SK-N-SH treated with all-trans-retinoic acid at 6 μM for 48 hours (cell line): ENCODE measurements at regions not wholly inside any gene's neighbourhood (a gene's known extent, or its start where the extent isn't known, plus 50 kb on each side); places are given as distances from the start of the nearest gene placed in this dataset.

Experiments used
- GLIS3 ChIP-seq: fragments of 250-450 bp; sonication (Bioruptor Pico); IDR thresholded peaks from 2 replicates; pipeline ENCODE4 v1.5.0; 2020; ENCODE audit warnings: mild to moderate bottlenecking, moderate library complexity
- OSR1 ChIP-seq: fragments of 250-450 bp; sonication (Bioruptor Pico); IDR thresholded peaks from 2 replicates; pipeline ENCODE4 v1.8.0; 2022; ENCODE audit warnings: moderate library complexity, mild to moderate bottlenecking, inconsistent platforms
- PPARA ChIP-seq: fragments of 250-450 bp; sonication (Bioruptor Pico); IDR thresholded peaks from 2 replicates; pipeline ENCODE4 v1.5.0; 2020; ENCODE audit warnings: mild to moderate bottlenecking, borderline replicate concordance
- RARB ChIP-seq: fragments of 250-450 bp; sonication (Bioruptor Pico); IDR thresholded peaks from 2 replicates; pipeline ENCODE4 v1.8.0; 2021; ENCODE audit warnings: mild to moderate bottlenecking, moderate library complexity
- TCF4 ChIP-seq: fragments of 250-450 bp; sonication (Bioruptor Pico); IDR thresholded peaks from 2 replicates; pipeline ENCODE4 v1.8.0; 2021; ENCODE audit warnings: mild to moderate bottlenecking, moderate library complexity, borderline replicate concordance
- ZFP3 ChIP-seq: fragments of 250-450 bp; sonication (Bioruptor Pico); IDR thresholded peaks from 2 replicates; pipeline ENCODE4 v1.5.0; 2020; ENCODE audit warnings: mild to moderate bottlenecking, moderate library complexity
- ZNF565 ChIP-seq: fragments of 450-650 bp; formaldehyde crosslinking; conservative IDR thresholded peaks from 2 replicates; pipeline ENCODE4 v1.5.0; 2020; ENCODE audit warnings: low read depth, mild to moderate bottlenecking, moderate library complexity
- TF ChIP-seq, protein P1 (sequence below): fragments of 250-450 bp; sonication (Bioruptor Pico); IDR thresholded peaks from 2 replicates; pipeline ENCODE4 v1.8.0; 2020; ENCODE audit warnings: mild to moderate bottlenecking, moderate library complexity, borderline replicate concordance
- TF ChIP-seq, protein P2 (sequence below): fragments of 250-450 bp; sonication (Bioruptor Pico); IDR thresholded peaks from 2 replicates; pipeline ENCODE4 v1.5.1; 2021; ENCODE audit warnings: mild to moderate bottlenecking, moderate library complexity

- no peak for TF ChIP-seq RARB (CRISPR knock-in tag)
- TF ChIP-seq PPARA (CRISPR knock-in tag): no peak
- no peak for TF ChIP-seq ZNF565
- no peak for TF ChIP-seq TCF4 (CRISPR knock-in tag)
- TF ChIP-seq, protein P1, sequence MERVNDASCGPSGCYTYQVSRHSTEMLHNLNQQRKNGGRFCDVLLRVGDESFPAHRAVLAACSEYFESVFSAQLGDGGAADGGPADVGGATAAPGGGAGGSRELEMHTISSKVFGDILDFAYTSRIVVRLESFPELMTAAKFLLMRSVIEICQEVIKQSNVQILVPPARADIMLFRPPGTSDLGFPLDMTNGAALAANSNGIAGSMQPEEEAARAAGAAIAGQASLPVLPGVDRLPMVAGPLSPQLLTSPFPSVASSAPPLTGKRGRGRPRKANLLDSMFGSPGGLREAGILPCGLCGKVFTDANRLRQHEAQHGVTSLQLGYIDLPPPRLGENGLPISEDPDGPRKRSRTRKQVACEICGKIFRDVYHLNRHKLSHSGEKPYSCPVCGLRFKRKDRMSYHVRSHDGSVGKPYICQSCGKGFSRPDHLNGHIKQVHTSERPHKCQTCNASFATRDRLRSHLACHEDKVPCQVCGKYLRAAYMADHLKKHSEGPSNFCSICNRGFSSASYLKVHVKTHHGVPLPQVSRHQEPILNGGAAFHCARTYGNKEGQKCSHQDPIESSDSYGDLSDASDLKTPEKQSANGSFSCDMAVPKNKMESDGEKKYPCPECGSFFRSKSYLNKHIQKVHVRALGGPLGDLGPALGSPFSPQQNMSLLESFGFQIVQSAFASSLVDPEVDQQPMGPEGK (CRISPR knock-in tag): no peak
- no peak for TF ChIP-seq ZFP3 (CRISPR knock-in tag)
- TF ChIP-seq OSR1: no peak
- TF ChIP-seq GLIS3 (CRISPR knock-in tag): no peak
- TF ChIP-seq, protein P2, sequence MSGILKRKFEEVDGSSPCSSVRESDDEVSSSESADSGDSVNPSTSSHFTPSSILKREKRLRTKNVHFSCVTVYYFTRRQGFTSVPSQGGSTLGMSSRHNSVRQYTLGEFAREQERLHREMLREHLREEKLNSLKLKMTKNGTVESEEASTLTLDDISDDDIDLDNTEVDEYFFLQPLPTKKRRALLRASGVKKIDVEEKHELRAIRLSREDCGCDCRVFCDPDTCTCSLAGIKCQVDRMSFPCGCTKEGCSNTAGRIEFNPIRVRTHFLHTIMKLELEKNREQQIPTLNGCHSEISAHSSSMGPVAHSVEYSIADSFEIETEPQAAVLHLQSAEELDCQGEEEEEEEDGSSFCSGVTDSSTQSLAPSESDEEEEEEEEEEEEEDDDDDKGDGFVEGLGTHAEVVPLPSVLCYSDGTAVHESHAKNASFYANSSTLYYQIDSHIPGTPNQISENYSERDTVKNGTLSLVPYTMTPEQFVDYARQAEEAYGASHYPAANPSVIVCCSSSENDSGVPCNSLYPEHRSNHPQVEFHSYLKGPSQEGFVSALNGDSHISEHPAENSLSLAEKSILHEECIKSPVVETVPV (CRISPR knock-in tag): no peak
Measured at GRCh38 chr3:82508-82907, 114.1 kb upstream of the CHL1 start.
